H1 (cell line): ENCODE measurements at regions not wholly inside any gene's neighbourhood (a gene's known extent, or its start where the extent isn't known, plus 50 kb on each side); places are given as distances from the start of the nearest gene placed in this dataset.

Experiments
- ATF2 ChIP-seq: IDR thresholded peaks from 2 replicates; pipeline ENCODE4 v1.6.1; 2012; ENCODE audit warnings: low read length, inconsistent platforms
- BCL11A ChIP-seq, 2 experiments: IDR thresholded peaks; one replicate each; pipeline ENCODE4 v1.6.1; 2011; ENCODE audit warnings: low read depth in 2 of 2, low read length in 2 of 2, mild to moderate bottlenecking in 2 of 2
- CBX8 ChIP-seq: fragments of 300-800, 300-1000 bp; sonication (generic); IDR thresholded peaks from 2 replicates; pipeline ENCODE4 v1.7.1; 2016; ENCODE audit warnings: low read depth, low read length, borderline replicate concordance
- CTCF ChIP-seq, 3 experiments: IDR thresholded peaks; 1 replicate in 2 of 3; 2 replicates in 1 of 3; pipeline versions ENCODE4 v1.5.1 to v1.6.1; 2011; ENCODE audit warnings: low read length in 3 of 3, mild to moderate bottlenecking in 3 of 3, inconsistent platforms in 2 of 3, low read depth in 1 of 3, moderate library complexity in 1 of 3; ENCODE audit not compliant: insufficient read depth in 1 of 3; ENCODE audit errors: control extremely low read depth in 1 of 3
- EZH2 ChIP-seq: fragments of 200-600 bp; sonication (generic); IDR thresholded peaks from 2 replicates; pipeline ENCODE4 v1.7.1; 2012; ENCODE audit warnings: low read depth, mild to moderate bottlenecking, moderate library complexity, low read length, inconsistent platforms; ENCODE audit not compliant: severe bottlenecking
- GTF2F1 ChIP-seq: IDR thresholded peaks from 2 replicates; pipeline ENCODE4 v1.6.1; 2012; ENCODE audit warnings: low read depth, low read length, improper control_type of control experiment, borderline replicate concordance
- KDM1A ChIP-seq: fragments of 200-600, 300-600 bp; sonication (generic); IDR thresholded peaks from 2 replicates; pipeline ENCODE4 v1.7.1; 2016; ENCODE audit warnings: mild to moderate bottlenecking, low read length, borderline replicate concordance
- KDM4A ChIP-seq: IDR thresholded peaks from one replicate; pipeline ENCODE4 v1.7.1; 2012; ENCODE audit warnings: low read depth, mild to moderate bottlenecking, moderate library complexity, low read length, inconsistent platforms; ENCODE audit not compliant: severe bottlenecking
- NANOG ChIP-seq: IDR thresholded peaks from 2 replicates; pipeline ENCODE4 v1.6.1; 2011; ENCODE audit warnings: low read length, low read depth, mild to moderate bottlenecking, inconsistent platforms; ENCODE audit not compliant: insufficient read depth, poor library complexity, severe bottlenecking
- RFX5 ChIP-seq: IDR thresholded peaks from 2 replicates; pipeline ENCODE4 v1.6.1; 2011; ENCODE audit warnings: low read depth, low read length, improper control_type of control experiment, borderline replicate concordance
- RNF2 ChIP-seq: fragments of 200-900, 300-1000 bp; sonication (generic); IDR thresholded peaks from 2 replicates; pipeline ENCODE4 v1.7.1; 2016; ENCODE audit warnings: borderline replicate concordance, low read depth, mild to moderate bottlenecking, antibody characterized with exemption, low read length; ENCODE audit not compliant: poor library complexity, severe bottlenecking; ENCODE audit errors: missing control alignments
- SAP30 ChIP-seq: fragments of 300-600 bp; sonication (generic); IDR thresholded peaks from 2 replicates; pipeline ENCODE4 v1.7.1; 2012; ENCODE audit warnings: low read length, moderate library complexity, mild to moderate bottlenecking, inconsistent platforms; ENCODE audit not compliant: insufficient read depth, insufficient replicate concordance
- SUZ12 ChIP-seq: fragments of 200-600 bp; sonication (generic); IDR thresholded peaks from 2 replicates; pipeline ENCODE4 v1.6.1; 2012; ENCODE audit warnings: mild to moderate bottlenecking, inconsistent platforms, low read length, moderate library complexity, mixed read lengths
- TCF12 ChIP-seq: IDR thresholded peaks from 2 replicates; pipeline ENCODE4 v1.6.1; 2011; ENCODE audit warnings: low read depth, mild to moderate bottlenecking, low read length
- TEAD4 ChIP-seq: IDR thresholded peaks from 2 replicates; pipeline ENCODE4 v1.6.1; 2012; ENCODE audit warnings: low read depth, low read length, inconsistent platforms, mixed read lengths
- TF ChIP-seq, protein P1 (sequence below): IDR thresholded peaks from 2 replicates; pipeline ENCODE4 v1.6.1; 2011; ENCODE audit warnings: low read depth, mild to moderate bottlenecking, low read length; ENCODE audit not compliant: insufficient read depth

DNA sequence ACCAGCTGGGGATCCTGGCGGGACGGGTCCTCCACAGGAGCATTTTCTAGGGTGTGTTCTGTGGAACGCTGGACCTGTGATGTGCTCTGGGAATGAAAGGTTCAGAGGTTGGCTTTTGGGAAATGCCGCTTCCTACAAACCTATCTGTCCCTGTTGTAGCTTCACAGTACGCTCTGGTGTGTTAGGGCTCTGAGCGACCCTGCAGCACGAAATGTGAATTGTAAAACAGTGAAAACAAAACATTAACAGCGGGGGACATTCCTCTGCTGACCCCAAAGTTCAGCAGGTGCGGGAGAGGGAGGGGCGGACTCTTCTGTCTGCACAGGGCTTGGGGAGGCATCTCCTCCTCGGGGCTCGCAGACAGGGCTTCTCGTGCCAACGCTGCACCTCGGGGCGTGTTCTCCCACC is 155.9 kb downstream of the NRN1 start (continued):
- TF ChIP-seq CTCF (IDR thresholded peaks at IDR 0.05; ENCODE audit: control extremely low read depth in 1 of 3, insufficient read depth in 1 of 3, low read depth in 1 of 3, low read length in 3 of 3) (no peak), TCF12 (peak; percentile 98), RNF2 (no peak), CBX8 (no peak), BCL11A (IDR thresholded peaks at IDR 0.05; ENCODE audit: low read depth in 2 of 2, low read length in 2 of 2) (no peak), RFX5 (no peak), NANOG (no peak), SUZ12 (no peak), EZH2 (no peak), KDM4A (no peak), GTF2F1 (no peak), TEAD4 (peak; percentile 93), SAP30 (no peak), KDM1A (no peak), ATF2 (no peak; the same call in 1 of the 2 replicates)
- TF ChIP-seq, protein P1, sequence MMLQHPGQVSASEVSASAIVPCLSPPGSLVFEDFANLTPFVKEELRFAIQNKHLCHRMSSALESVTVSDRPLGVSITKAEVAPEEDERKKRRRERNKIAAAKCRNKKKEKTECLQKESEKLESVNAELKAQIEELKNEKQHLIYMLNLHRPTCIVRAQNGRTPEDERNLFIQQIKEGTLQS: no peak
